Upper lobe of right lung (tissue), 1 donor: ENCODE measurements at regions not wholly inside any gene's neighbourhood (a gene's known extent, or its start where the extent isn't known, plus 50 kb on each side); places are given as distances from the start of the nearest gene placed in this dataset.

Experiments used
- ATAC-seq: fragments of 200-7000 bp; cut with Tn5 transposase; one replicate; pipeline ENCODE4 v1.9.1; 2020; ENCODE audit warnings: mild to moderate bottlenecking, moderate library complexity
- DNase-seq: peaks from one replicate; pipeline ENCODE4 v3.0.0-alpha.2; 2020
- H3K27ac ChIP-seq: fragments of 200-600 bp; one replicate; pipeline ENCODE4 v1.8.0; 2022
- H3K27me3 ChIP-seq: fragments of 200-600 bp; one replicate; pipeline ENCODE4 v1.8.0; 2022; ENCODE audit warnings: mild to moderate bottlenecking
- H3K36me3 ChIP-seq: fragments of 200-600 bp; one replicate; pipeline ENCODE4 v1.8.0; 2022
- H3K4me1 ChIP-seq: fragments of 200-600 bp; one replicate; pipeline ENCODE4 v1.8.0; 2022
- H3K4me3 ChIP-seq: fragments of 200-600 bp; one replicate; pipeline ENCODE4 v1.8.0; 2022; ENCODE audit warnings: mild to moderate bottlenecking
- H3K9me3 ChIP-seq: fragments of 200-600 bp; one replicate; pipeline ENCODE4 v1.8.0; 2022
- CTCF ChIP-seq: fragments of 200-600 bp; IDR thresholded peaks from one replicate; pipeline ENCODE4 v1.8.0; 2022; ENCODE audit warnings: antibody characterized with exemption
- intact Hi-C: fragments of 100-400 bp; cut with DNase I; formaldehyde crosslinking; loops from one replicate; pipeline ENCODE4 v1.11.0; 2022
- donor health status: DM: no; HTN: yes; CAD: no; lungs with severe emphysema.

DNA sequence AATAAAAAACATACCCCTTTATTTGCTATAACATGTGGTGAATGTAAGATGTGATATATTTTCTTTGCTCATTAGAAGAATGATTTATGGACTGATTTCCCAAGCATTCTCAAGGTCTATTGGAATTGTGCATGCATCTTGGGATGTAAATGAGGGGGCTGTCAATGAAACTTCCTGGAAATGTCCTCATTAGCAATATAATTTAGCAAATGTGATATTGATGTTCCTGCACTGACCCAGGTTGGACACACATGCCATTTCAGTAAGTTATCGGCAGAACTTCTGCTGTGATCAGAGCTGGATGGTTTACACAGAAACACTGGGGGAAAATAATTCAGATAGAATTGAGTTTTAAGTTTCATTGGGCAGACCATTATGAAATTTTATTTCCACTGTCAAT, 99.9 kb downstream of the ELOVL4 start:
- ATAC-seq (no peak), DNase-seq (no peak)
- intact Hi-C loops, result no loop called here
- no peaks in the 10 kb centered on the region for H3K9me3 ChIP-seq
- no peaks in the 10 kb centered on the region for H3K36me3 ChIP-seq
- no peaks in the 10 kb centered on the region for H3K27me3 ChIP-seq
- no peak for TF ChIP-seq CTCF
- H3K4me1 ChIP-seq, result no peaks in the 10 kb centered on the region
- no peak overlapping the region for H3K4me3 ChIP-seq
- H3K27ac ChIP-seq, result no peak overlapping the region

GRCh38 chr6:79842376-79843040, 104.8 kb downstream of the ELOVL4 start:
- intact Hi-C loops, result no loop called here
- TF ChIP-seq CTCF, result no peak
- Histone ChIP-seq H3K27me3 (no peaks in the 10 kb centered on the region), H3K4me1 (no peaks in the 10 kb centered on the region), H3K27ac (no peak overlapping the region), H3K36me3 (no peaks in the 10 kb centered on the region), H3K4me3 (no peak overlapping the region), H3K9me3 (no peaks in the 10 kb centered on the region)
- no peak for ATAC-seq
- DNase-seq, result no peak

- H3K4me3 ChIP-seq, result no peak overlapping the region
- intact Hi-C loops, result no loop called here
- no peak overlapping the region for H3K27ac ChIP-seq
- H3K9me3 ChIP-seq, result no peaks in the 10 kb centered on the region
- no peaks in the 10 kb centered on the region for H3K36me3 ChIP-seq
- no peak for DNase-seq
- H3K4me1 ChIP-seq, result no peaks in the 10 kb centered on the region
- ATAC-seq, result no peak
- no peak for TF ChIP-seq CTCF
- no peaks in the 10 kb centered on the region for H3K27me3 ChIP-seq
Measured at GRCh38 chr6:79841577-79842375, 105.6 kb downstream of the ELOVL4 start.

DNA sequence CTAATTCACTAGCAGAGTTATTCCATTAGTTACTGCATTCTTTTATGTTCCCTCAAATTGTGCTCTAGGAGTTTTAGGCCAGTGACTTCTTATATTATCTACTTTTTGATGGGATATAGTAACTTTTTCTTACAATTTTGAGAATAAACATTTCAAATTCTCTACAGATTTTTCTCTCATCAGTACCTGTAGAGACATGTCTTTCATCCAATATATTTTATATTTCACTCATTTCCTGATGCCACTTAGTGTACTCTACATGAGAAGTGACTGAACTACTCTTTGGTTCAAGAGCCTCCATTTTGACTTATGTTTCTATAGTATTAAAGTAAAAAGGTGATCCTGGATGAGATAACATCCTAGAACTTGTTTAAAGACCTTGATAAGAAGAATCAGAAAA, 108.5 kb downstream of the ELOVL4 start:
- ATAC-seq (no peak), DNase-seq (no peak)
- Histone ChIP-seq H3K4me1 (no peaks in the 10 kb centered on the region), H3K4me3 (no peak overlapping the region), H3K27ac (no peak overlapping the region), H3K9me3 (no peaks in the 10 kb centered on the region), H3K27me3 (no peaks in the 10 kb centered on the region), H3K36me3 (no peaks in the 10 kb centered on the region)
- no peak for TF ChIP-seq CTCF
- intact Hi-C loops, result no loop called here

GRCh38 chr6:79833964-79834284, 113.4 kb downstream of the ELOVL4 start:
- TF ChIP-seq CTCF, result no peak
- ATAC-seq (no peak), DNase-seq (no peak)
- no peak overlapping the region for H3K27ac ChIP-seq
- no peaks in the 10 kb centered on the region for H3K36me3 ChIP-seq
- H3K4me1 ChIP-seq, result no peaks in the 10 kb centered on the region
- intact Hi-C loops, result no loop called here
- peaks cover 5% of the 10 kb centered on the region for H3K27me3 ChIP-seq
- H3K4me3 ChIP-seq, result no peak overlapping the region
- no peaks in the 10 kb centered on the region for H3K9me3 ChIP-seq
